Suppressor macrophage treated with lipopolysaccharide for 4 hours (primary cell): ENCODE measurements at regions not wholly inside any gene's neighbourhood (a gene's known extent, or its start where the extent isn't known, plus 50 kb on each side); places are given as distances from the start of the nearest gene placed in this dataset.
"Not testable (repeated sequence)": the region's sequence is repeated elsewhere in the genome, so short reads cannot be mapped to it uniquely, and the experiment has no call there.

Source experiments
- DNase-seq: peaks from one replicate; pipeline ENCODE4 v3.0.0-alpha.2; 2020

DNA sequence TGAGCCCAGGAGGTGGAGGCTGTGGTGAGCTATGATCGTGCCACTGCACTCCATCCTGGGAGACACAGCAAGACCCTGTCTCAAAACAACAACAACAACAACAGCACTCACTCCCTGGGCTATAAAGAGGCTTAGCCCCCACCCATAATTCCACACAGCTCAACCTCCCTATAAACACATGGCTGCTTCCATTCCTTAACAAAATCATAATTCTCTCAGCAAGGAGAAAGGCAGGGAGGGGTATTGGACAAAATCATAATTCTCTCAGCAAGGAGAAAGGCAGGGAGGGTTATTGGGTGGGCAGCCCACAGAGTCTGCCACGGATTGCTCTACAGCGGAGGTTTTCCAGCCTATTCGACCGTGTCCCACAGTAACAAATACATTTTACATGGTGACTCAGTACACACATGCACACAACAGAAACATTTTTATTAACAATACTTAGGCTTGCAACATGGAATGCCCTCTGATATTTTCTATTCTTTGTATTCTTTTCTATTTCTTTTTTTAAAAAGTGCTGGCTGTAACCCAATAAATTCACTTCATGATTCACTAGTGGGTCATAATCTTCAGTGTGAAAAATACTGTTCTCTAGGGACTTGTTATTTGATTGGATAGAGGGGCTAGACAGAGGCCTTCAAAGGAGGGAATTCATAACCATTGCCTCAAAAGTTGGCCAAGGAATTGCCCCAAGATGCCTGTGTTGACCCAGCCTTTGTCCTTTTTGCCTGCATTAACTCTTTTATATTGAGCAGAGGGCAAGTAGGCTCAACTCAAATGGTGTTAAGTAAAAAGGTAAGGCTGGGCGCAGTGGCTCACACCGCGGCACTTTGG lies 50.6 kb upstream of the ZMYND8 start:
- no peak for DNase-seq

DNA sequence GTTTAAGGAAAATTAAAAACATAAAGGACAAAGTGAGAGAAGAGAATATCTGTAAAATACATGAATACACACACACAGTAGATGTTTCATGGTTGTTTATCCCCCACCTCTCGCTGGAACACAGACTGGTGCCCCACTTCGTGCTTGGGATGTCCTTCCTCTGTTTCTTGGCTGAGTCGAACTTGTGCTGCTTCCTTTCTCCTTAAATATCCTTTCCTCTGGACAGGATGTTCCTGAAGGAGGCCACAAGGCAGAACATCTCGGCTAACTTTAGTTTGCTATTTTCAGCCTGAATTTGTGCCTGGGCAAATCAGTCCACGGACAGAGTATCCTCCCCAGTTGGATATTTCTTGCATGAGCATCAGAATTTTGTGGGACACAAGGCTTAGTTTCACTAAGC lies 54.7 kb upstream of the ZMYND8 start:
- DNase-seq = no peak

DNA sequence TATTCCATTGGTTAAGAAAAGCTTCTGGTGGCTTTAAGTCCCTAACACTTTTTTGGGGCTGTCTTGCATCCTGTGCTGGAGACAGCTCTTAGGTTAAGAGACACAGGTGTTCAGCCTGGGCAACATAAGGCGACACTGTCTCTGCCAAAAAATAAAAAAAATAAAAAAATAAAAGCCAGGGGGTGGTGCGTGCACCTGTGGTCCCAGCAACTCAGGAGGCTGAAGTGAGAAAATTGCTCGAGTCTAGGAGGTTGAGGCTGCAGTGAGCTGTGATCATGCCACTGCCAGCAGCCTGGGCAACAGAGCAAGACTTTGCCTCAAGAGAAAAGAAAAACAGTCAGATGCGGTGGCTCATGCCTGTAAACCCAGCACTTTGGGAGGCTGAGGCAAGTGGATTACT lies 55.6 kb upstream of the ZMYND8 start:
- DNase-seq = no peak

DNA sequence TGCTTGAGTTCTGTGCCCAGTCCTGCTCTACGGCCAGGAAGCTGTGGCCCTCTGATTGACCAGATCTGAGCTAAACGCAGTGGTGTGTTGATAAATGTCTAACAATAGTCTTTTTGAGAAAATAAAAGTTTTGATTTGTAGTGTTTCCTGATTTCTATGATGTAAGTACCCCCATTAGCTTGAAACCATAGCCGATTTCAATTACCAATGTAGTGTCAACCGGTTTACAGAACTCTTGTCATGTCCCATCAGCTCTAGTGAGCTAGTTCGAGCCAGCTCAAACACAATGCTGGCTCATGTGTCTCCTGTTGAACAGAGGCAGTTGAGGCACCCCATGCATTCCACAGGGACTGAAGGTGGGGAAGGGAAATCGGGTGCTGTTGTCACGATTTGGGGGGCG lies 56.7 kb upstream of the ZMYND8 start:
- no peak for DNase-seq

DNA sequence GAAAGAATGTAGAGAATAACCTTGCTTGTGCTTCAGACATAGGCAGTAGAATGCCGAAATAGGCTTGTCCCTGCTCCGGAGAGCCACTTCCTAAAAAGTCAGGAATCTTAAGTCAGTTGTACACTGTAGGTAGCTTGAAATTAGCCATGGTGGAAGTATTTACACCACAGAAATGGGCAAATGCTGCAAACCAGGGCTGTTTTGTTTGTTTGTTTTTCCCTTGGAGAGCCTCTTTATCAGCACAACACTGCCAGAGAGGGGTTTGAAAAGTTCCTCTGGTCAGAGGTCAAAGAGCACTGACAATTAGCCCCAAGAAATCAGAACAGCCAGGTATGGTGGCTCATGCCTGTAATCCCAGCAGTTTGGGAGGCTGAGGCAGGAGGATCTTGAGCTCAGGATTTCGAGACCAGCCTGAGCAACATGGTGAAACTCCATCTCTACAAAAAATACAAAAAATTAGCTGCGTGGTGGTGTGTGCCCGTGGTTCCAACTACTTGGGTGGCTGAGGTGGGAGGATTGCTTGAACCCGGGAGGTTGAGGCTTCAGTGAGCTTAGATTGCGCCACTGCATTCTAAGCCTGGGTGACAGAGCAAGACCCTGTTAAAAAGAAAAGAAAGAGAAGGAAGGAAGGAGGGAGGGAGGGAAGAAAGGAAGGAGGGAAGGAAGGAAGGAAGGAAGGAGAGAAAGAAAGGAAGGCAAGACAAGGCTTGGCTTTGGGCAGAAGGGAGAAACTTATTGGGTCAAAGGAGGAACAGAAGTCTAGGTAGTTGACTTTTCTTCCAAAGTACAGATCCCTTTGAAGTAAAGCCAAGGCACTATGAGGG lies 61.0 kb upstream of the ZMYND8 start:
- no peak for DNase-seq

DNA sequence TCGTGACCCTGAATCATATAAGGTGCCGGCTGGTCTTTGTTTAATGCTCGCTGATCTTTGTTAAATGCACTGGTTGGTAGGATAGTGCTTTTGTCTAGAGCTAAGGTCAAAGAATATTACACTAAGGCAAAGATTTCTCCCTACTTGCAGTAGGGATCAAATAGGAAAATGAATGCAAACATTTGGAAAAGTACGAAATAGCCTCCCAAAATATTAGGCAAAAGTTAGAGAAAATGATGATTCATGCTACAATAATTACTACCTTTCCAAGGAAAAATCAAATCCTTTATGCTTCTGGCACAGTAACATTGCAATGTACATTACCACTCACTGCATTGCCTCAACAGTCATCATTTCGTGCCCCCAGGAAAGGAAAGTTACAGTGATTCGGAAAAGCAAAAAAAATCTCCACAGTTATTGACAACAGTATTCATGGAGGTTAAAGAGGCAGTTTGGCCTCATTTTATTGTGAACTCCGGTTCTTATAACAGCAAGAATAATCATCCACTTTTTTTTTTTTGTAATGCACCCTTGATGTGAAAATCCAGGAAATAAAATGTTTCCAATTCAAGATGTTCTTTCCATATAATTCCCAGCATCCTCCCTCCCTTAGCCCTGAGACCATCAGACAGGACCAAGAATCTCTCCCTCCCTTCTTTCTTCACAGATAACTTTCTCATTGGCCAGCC lies 61.7 kb upstream of the ZMYND8 start:
- DNase-seq = no peak

DNA sequence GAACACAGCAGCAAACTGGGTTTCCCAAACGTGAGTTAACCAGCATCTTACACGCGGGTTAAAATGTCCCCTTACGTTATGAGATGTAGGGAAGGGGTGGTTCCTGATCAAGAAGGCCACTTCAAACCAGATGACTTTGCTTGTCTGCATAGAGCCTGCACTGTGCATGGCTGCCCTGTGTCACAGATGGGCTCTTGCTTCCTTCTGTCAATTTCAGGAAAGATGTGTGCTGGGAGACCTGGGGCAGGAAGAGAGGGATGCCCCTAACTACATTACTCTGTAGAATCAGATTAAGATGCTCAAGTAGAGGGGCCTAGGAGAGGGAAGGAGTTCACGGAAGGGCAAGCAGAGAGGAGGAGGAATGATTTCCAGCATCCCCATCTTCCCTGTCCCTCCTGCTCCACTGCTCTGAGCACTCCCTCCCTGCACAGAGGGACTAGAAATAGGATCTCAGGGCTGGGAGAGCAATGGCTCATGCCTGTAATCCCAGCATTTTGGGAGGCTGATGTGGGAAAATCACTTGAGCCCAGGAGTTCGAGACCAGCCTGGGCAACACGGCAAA lies 63.5 kb upstream of the ZMYND8 start:
- no peak for DNase-seq

- peak; percentile 17 for DNase-seq
Measured at GRCh38 chr20:47421076-47421475, 64.6 kb upstream of the ZMYND8 start.

DNA sequence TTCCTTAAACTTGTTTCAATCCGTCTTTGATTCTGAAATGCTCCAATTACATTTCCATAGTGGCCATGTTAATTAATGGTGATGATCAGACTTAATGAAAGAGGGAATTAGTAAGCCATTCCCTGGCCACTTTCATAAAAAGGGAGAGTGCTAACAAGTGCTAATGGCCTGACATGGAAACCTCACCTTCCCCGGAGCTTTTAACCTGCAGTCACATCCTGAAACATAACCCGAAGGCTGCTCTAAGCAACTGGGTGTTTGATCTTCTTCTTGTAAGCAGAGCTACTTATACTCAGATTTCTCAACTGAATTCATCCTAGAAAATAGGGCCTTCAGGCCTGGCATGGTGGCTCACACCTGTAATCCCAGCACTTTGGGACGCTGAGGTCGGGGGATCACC lies 67.1 kb upstream of the ZMYND8 start:
- no peak for DNase-seq

DNA sequence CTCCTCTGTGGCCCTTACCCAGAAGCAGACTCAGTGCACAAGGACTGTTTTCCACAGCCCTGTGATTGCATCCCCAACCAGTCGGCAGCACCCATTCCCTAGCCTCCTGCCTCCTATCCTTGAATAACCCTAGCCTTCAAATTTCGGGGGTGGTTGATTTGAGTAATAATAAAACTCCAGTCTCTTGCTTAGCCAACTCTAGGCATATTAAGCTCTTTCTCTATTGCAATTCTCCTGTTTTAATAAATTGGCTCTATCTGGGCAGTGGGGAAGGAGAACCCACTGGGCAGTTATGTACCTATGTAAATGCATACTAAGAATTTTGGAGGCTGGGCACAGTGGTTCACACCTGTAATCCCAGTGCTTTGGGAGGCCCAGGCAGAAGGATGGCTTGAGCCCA lies 70.6 kb upstream of the ZMYND8 start:
- no peak for DNase-seq

- DNase-seq = no peak
Measured at GRCh38 chr20:47427746-47428145, 71.2 kb upstream of the ZMYND8 start.

- DNase-seq = no peak
Measured at GRCh38 chr20:47428164-47428563, 71.7 kb upstream of the ZMYND8 start.

DNA sequence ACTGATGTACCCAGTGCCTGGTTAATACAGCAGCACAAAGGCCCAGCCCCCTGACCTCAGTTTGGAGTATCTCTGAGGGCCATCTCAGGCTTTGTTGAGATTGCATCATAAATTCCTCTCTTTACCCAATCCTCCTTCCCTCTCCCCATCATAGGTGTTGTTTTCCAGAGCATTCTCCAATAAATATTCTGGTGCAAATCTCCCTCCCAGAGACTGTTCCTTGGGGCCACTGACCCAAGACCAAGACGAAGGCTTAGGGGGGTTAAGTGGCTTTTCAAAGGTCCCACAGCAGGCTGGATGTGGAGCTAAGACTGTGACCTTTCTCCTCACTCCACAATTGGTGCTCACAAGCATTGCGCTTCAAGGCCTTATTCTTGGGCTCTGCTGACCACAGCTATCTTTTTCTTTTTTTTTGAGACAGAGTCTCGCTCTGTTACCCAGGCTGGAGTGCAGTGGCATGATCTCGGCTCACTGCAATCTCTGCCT lies 72.4 kb upstream of the ZMYND8 start:
- DNase-seq = no peak

- no peak for DNase-seq
Measured at GRCh38 chr20:47429409-47429808, 72.3 kb upstream of the NCOA3 start.

DNA sequence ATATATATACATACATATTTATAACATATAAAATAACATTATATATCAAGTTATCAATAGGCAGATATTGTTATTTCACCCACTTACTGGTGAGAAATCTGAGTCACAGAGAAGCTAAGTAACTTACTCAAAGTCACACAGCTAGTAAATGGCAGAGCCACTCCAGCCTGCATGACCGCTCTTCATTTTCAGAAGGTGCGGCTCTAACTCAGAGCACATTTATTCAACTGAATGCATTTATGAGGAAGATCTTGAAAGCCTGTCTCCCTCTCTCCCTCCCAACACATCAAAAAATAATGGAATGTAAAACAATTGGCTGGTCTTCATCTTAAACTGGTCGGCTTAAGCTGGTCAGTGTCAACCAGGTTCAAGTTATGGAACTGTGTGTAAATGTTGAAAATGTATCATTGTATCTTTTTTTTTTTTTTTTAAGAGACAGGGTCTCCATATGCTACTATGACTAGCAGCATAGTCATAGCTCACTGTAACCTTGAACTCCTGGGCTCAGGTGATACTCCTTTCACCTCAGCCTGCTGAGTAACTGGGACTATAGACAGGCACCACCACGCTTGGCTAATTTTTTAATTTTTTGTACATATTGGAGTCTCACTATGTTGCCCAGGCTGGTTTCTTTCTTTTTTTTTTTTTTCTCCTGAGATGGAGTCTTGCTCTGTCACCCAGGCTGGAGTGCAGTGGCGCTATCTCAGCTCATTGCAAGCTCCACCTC lies 70.7 kb upstream of the NCOA3 start:
- DNase-seq = no peak

- no peak for DNase-seq
Measured at GRCh38 chr20:47432834-47433210, 68.9 kb upstream of the NCOA3 start.

DNA sequence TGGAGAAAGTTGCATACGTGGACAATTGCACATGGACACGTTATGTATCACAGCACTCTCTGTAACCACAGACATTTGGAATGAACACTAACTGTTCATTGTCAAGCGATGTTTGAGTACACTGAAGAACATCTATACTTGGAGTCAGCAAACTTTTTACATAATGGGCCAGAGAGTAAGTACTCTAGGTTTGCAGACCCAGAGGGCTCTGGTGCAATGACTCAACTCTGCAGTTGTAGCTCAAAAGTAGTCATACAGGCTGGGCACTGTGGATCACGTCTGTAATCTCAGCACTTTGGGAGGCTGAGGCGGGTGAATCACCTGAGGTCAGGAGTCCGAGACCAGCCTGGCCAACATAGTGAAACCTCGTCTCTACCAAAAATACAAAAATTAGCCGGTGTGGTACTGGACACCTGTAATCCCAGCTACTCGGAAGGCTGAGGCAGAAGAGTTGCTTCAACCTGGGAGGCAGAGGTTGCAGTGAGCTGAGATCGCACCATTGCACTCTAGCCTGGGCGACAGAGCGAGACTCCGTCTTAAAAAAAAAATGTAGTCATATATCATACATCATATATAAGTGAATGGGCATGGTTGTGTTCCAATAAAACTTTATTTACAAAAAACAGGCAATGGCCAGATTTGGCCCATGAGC lies 67.4 kb upstream of the NCOA3 start:
- not testable (repeated sequence) for DNase-seq

DNA sequence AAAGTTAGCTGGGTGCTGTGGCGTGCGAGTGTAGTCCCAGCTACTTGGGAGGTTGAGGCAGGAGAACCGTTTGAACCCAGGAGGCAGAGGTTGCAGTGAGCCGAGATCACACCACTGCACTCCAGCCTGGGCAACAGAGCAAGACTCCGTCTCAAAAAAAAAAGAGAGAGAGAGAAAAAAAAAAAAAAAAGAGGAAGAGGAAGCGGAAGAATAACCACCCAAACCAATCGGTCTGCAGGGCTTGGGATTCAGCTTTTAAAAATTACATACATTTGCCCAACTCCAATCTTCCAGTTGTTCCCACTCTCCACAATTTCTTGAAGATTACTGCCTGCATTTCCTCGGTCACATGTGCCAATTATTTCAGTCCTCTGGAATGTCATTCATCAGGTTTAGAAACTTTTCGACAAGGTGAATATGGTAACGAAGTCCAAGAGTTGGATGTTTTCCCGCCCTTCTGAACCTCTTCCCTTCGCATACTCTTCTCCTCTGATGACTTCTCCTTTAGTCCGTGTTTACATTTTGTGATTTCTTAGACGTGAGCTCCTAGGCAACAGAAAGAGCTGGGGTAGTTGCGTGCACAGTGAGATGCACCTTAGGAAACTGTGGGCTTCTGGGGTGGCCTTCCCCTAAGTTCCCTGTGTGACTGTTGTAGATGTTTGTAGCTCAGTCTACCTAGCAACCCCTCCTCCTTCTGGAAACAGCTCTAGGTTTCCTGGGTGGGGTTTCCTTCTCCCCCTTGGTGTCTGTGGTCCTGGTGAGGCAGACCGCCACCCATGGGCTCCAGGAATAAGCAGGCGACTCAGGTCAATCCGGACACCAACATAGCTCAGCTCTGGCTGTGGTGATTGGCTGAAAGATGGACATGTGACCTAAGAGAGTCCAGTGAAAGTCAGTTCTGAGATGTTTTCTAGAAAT lies 63.0 kb upstream of the NCOA3 start:
- DNase-seq = no peak

DNA sequence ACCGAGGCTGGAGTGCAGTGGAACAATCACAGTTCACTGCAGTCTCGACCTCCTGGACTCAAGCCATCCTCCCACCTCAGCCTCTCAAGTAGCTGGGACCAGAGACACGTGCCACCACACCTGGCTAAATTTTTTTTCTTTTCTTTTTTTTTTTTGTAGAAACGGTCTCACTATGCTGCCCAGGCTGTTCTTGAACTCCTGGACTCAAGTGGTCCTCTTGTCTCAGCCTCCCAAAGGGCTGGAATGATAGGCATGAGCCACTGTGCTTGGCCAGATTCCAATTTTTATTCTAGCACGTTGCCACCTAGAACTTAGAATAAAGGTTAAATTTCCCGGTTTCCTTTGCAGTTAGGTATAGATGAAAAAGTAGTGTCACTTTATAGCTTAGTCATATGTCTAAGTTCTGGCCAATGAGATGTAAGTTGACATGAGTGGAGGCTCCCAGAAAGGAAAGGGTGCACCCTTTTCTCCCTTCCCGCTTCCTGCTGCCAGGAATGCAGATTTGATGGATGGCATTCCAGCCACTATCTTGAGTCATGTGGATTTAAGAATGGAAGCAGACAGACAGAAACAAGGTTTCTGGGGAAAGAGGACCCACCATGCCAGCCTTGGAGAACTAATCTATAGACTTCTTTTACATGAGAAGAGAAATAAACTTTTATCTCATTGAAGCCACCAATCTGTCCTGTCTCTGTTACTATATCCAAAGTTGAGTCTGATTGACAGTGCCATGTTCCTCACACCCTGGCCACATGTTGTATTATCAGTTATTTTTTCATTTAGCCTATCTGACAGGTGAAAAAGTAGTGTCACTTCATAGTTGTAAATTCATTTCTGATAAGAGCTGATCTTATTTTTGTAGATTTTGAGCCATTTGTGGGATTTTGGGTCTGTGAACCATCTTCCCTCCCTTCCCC lies 60.6 kb upstream of the NCOA3 start:
- DNase-seq = no peak

- DNase-seq = no peak
Measured at GRCh38 chr20:47441774-47442150, 59.9 kb upstream of the NCOA3 start.
